SK-N-SH treated with all-trans-retinoic acid at 6 μM for 48 hours (cell line): ENCODE measurements at regions not wholly inside any gene's neighbourhood (a gene's known extent, or its start where the extent isn't known, plus 50 kb on each side); places are given as distances from the start of the nearest gene placed in this dataset.

Source experiments
- ATAC-seq: fragments of 200-7000 bp; cut with Tn5 transposase; 3 replicates; pipeline ENCODE4 v1.9.1; 2020; ENCODE audit warnings: mild to moderate bottlenecking, moderate library complexity
- ARNTL ChIP-seq: fragments of 450-650 bp; formaldehyde crosslinking; IDR thresholded peaks from 2 replicates; pipeline ENCODE4 v1.5.0; 2020; ENCODE audit warnings: low read depth, mild to moderate bottlenecking, moderate library complexity, borderline replicate concordance
- CREB5 ChIP-seq: fragments of 250-450 bp; sonication (Bioruptor Pico); IDR thresholded peaks from 2 replicates; pipeline ENCODE4 v1.5.1; 2020; ENCODE audit warnings: low read depth, mild to moderate bottlenecking, moderate library complexity
- CSDC2 ChIP-seq: fragments of 250-450 bp; sonication (Bioruptor Pico); IDR thresholded peaks from 2 replicates; pipeline ENCODE4 v1.5.0; 2020; ENCODE audit warnings: mild to moderate bottlenecking, moderate library complexity
- CSRNP3 ChIP-seq: fragments of 250-450 bp; sonication (Bioruptor Pico); IDR thresholded peaks from 2 replicates; pipeline ENCODE4 v1.5.1; 2021; ENCODE audit warnings: mild to moderate bottlenecking, moderate library complexity
- ESRRG ChIP-seq: fragments of 250-450 bp; sonication (Bioruptor Pico); IDR thresholded peaks from 2 replicates; pipeline ENCODE4 v1.6.1; 2021; ENCODE audit warnings: mild to moderate bottlenecking
- GLIS3 ChIP-seq: fragments of 250-450 bp; sonication (Bioruptor Pico); IDR thresholded peaks from 2 replicates; pipeline ENCODE4 v1.5.0; 2020; ENCODE audit warnings: mild to moderate bottlenecking, moderate library complexity
- ISL1 ChIP-seq: fragments of 250-450 bp; sonication (Bioruptor Pico); IDR thresholded peaks from 2 replicates; pipeline ENCODE4 v2.1.2; 2022; ENCODE audit warnings: mild to moderate bottlenecking, moderate library complexity
- OSR1 ChIP-seq: fragments of 250-450 bp; sonication (Bioruptor Pico); IDR thresholded peaks from 2 replicates; pipeline ENCODE4 v1.8.0; 2022; ENCODE audit warnings: moderate library complexity, mild to moderate bottlenecking, inconsistent platforms
- PATZ1 ChIP-seq: fragments of 250-450 bp; sonication (Bioruptor Pico); IDR thresholded peaks from 2 replicates; pipeline ENCODE4 v1.8.0; 2020; ENCODE audit warnings: mild to moderate bottlenecking, moderate library complexity, borderline replicate concordance
- POU6F1 ChIP-seq: fragments of 250-450 bp; sonication (Bioruptor Pico); IDR thresholded peaks from 2 replicates; pipeline ENCODE4 v1.8.0; 2021; ENCODE audit warnings: low read depth, mild to moderate bottlenecking, moderate library complexity, borderline replicate concordance
- PPARA ChIP-seq: fragments of 250-450 bp; sonication (Bioruptor Pico); IDR thresholded peaks from 2 replicates; pipeline ENCODE4 v1.5.0; 2020; ENCODE audit warnings: mild to moderate bottlenecking, borderline replicate concordance
- RARB ChIP-seq: fragments of 250-450 bp; sonication (Bioruptor Pico); IDR thresholded peaks from 2 replicates; pipeline ENCODE4 v1.8.0; 2021; ENCODE audit warnings: mild to moderate bottlenecking, moderate library complexity
- SNAI2 ChIP-seq: fragments of 250-450 bp; sonication (Bioruptor Pico); IDR thresholded peaks from 2 replicates; pipeline ENCODE4 v1.5.0; 2020; ENCODE audit warnings: mild to moderate bottlenecking, moderate library complexity
- TCF4 ChIP-seq: fragments of 250-450 bp; sonication (Bioruptor Pico); IDR thresholded peaks from 2 replicates; pipeline ENCODE4 v1.8.0; 2021; ENCODE audit warnings: mild to moderate bottlenecking, moderate library complexity, borderline replicate concordance
- TOX ChIP-seq: fragments of 250-450 bp; sonication (Bioruptor Pico); IDR thresholded peaks from 2 replicates; pipeline ENCODE4 v1.8.0; 2021; ENCODE audit warnings: mild to moderate bottlenecking, moderate library complexity, borderline replicate concordance
- TSHZ2 ChIP-seq: fragments of 250-450 bp; sonication (Bioruptor Pico); IDR thresholded peaks from 2 replicates; pipeline ENCODE4 v1.5.0; 2020; ENCODE audit warnings: mild to moderate bottlenecking, moderate library complexity
- ZC3H10 ChIP-seq: fragments of 250-450 bp; sonication (Bioruptor Pico); IDR thresholded peaks from 2 replicates; pipeline ENCODE4 v1.5.1; 2021; ENCODE audit warnings: mild to moderate bottlenecking, moderate library complexity
- ZFP3 ChIP-seq: fragments of 250-450 bp; sonication (Bioruptor Pico); IDR thresholded peaks from 2 replicates; pipeline ENCODE4 v1.5.0; 2020; ENCODE audit warnings: mild to moderate bottlenecking, moderate library complexity
- ZFP30 ChIP-seq: fragments of 450-650 bp; formaldehyde crosslinking; IDR thresholded peaks from 2 replicates; pipeline ENCODE4 v1.5.0; 2022; ENCODE audit warnings: mild to moderate bottlenecking, moderate library complexity
- ZNF70 ChIP-seq: fragments of 450-650 bp; formaldehyde crosslinking; IDR thresholded peaks from 2 replicates; pipeline ENCODE4 v1.5.0; 2020; ENCODE audit warnings: mild to moderate bottlenecking, moderate library complexity

- TF ChIP-seq TCF4 (CRISPR knock-in tag): no peak
These were observed 288.1 kb upstream of the POU1F1 start (continued) for GRCh38 chr3:87564438-87564837.

GRCh38 chr3:87563712-87564111 lies 287.3 kb upstream of the POU1F1 start:
- TF ChIP-seq TSHZ2 (CRISPR knock-in tag) (no peak), CSDC2 (CRISPR knock-in tag) (no peak), ZC3H10 (CRISPR knock-in tag) (no peak), SNAI2 (CRISPR knock-in tag) (no peak), OSR1 (CRISPR knock-in tag) (no peak), RARB (no peak), CSRNP3 (no peak), GLIS3 (no peak), CREB5 (CRISPR knock-in tag) (no peak), ARNTL (CRISPR knock-in tag) (no peak), TOX (CRISPR knock-in tag) (no peak), TCF4 (CRISPR knock-in tag) (no peak)
- ATAC-seq: no peak

GRCh38 chr3:87558492-87558891 lies 282.1 kb upstream of the POU1F1 start:
- ATAC-seq: no peak
- TF ChIP-seq ZNF70 (CRISPR knock-in tag): no peak
- TF ChIP-seq TOX (CRISPR knock-in tag): no peak
- no peak for TF ChIP-seq GLIS3
- no peak for TF ChIP-seq PPARA (CRISPR knock-in tag)
- no peak for TF ChIP-seq CSDC2 (CRISPR knock-in tag)
- TF ChIP-seq POU6F1: no peak
- TF ChIP-seq, all 23 proteins: peak for 0

GRCh38 chr3:87555290-87555689 lies 278.9 kb upstream of the POU1F1 start:
- TF ChIP-seq OSR1 (CRISPR knock-in tag) (no peak), ZFP30 (CRISPR knock-in tag) (no peak), CSRNP3 (no peak), TCF4 (CRISPR knock-in tag) (no peak), ARNTL (CRISPR knock-in tag) (no peak), CSDC2 (CRISPR knock-in tag) (no peak), ZFP3 (CRISPR knock-in tag) (no peak), ZC3H10 (CRISPR knock-in tag) (no peak), RARB (no peak), PPARA (CRISPR knock-in tag) (no peak), GLIS3 (no peak), ISL1 (CRISPR knock-in tag) (no peak), ZNF70 (CRISPR knock-in tag) (no peak), ESRRG (CRISPR knock-in tag) (no peak), PATZ1 (CRISPR knock-in tag) (no peak)
- ATAC-seq: no peak
